Smooth muscle cell (in vitro differentiated cells): ENCODE measurements at regions not wholly inside any gene's neighbourhood (a gene's known extent, or its start where the extent isn't known, plus 50 kb on each side); places are given as distances from the start of the nearest gene placed in this dataset.
"Not testable (repeated sequence)": the region's sequence is repeated elsewhere in the genome, so short reads cannot be mapped to it uniquely, and the experiment has no call there.

Experiments
- DNase-seq: peaks from one replicate; lab custom pipeline; 2025; ENCODE audit not compliant: unreplicated experiment; lab: John Stamatoyannopoulos, UW
- H2AFZ ChIP-seq: fragments of 200-600 bp; sonication (generic); 2 replicates; pipeline ENCODE4 v1.6.0; 2016; ENCODE audit warnings: antibody characterized with exemption, low read depth, mild to moderate bottlenecking
- H3F3A ChIP-seq: fragments of 200-600 bp; sonication (generic); 2 replicates; pipeline ENCODE4 v1.6.0; 2017; ENCODE audit warnings: antibody characterized with exemption, low read depth
- H3K27ac ChIP-seq: fragments of 200-600 bp; sonication (generic); 2 replicates; pipeline ENCODE4 v1.5.1; 2016; ENCODE audit warnings: low read depth, mild to moderate bottlenecking
- H3K27me3 ChIP-seq: fragments of 200-600 bp; sonication (generic); 2 replicates; pipeline ENCODE4 v1.6.1; 2016; ENCODE audit warnings: low read depth, mild to moderate bottlenecking
- H3K36me3 ChIP-seq: fragments of 200-600 bp; sonication (generic); 2 replicates; pipeline ENCODE4 v1.5.1; 2016; ENCODE audit warnings: low read depth
- H3K4me1 ChIP-seq: fragments of 200-600 bp; sonication (generic); 2 replicates; pipeline ENCODE4 v1.5.1; 2016; ENCODE audit warnings: low read depth
- H3K4me2 ChIP-seq: fragments of 200-600 bp; sonication (generic); 2 replicates; pipeline ENCODE4 v1.6.0; 2016; ENCODE audit warnings: mild to moderate bottlenecking
- H3K4me3 ChIP-seq: fragments of 200-600 bp; sonication (generic); 2 replicates; pipeline ENCODE4 v1.5.1; 2016; ENCODE audit warnings: mild to moderate bottlenecking
- H3K79me2 ChIP-seq: fragments of 200-600 bp; sonication (generic); 2 replicates; pipeline ENCODE4 v1.6.0; 2016; ENCODE audit warnings: low read depth, mild to moderate bottlenecking
- H3K9ac ChIP-seq: fragments of 200-600 bp; sonication (generic); 2 replicates; pipeline ENCODE4 v1.6.0; 2016; ENCODE audit warnings: low read depth
- H3K9me3 ChIP-seq: fragments of 200-600 bp; sonication (generic); replicated peaks from 2 replicates; pipeline ENCODE4 v1.5.1; 2016; ENCODE audit warnings: low read depth
- H4K20me1 ChIP-seq: fragments of 200-600 bp; sonication (generic); 2 replicates; pipeline ENCODE4 v1.6.0; 2016; ENCODE audit warnings: low read depth
- CTCF ChIP-seq: fragments of 200-600 bp; sonication (generic); IDR thresholded peaks from 2 replicates; pipeline ENCODE4 v1.5.1; 2017; ENCODE audit warnings: borderline replicate concordance, mild to moderate bottlenecking, antibody characterized with exemption; ENCODE audit not compliant: insufficient read depth, poor library complexity, severe bottlenecking
- WGBS: methylation state at CpG from one replicate; pipeline ENCODE4 v1.1.7; 2016; ENCODE audit warnings: low lambda C conversion rate; 5-methylcytosine and 5-hydroxymethylcytosine counted together

GRCh38 chr9:93891050-93891449 lies 64.1 kb downstream of the BARX1 start:
- Histone ChIP-seq H3K4me3 (no peak overlapping the region), H3K79me2 (no peaks in the 10 kb centered on the region), H3K36me3 (no peaks in the 10 kb centered on the region), H3K4me1 (no peaks in the 10 kb centered on the region), H3K27me3 (no peaks in the 10 kb centered on the region), H3K27ac (no peak overlapping the region), H2AFZ (no peak overlapping the region), H3F3A (no peaks in the 10 kb centered on the region), H3K4me2 (no peak overlapping the region), H3K9ac (no peak overlapping the region), H3K9me3 (no peaks in the 10 kb centered on the region), H4K20me1 (no peaks in the 10 kb centered on the region)
- no peak for DNase-seq
- no peak for TF ChIP-seq CTCF
- 85% methylated on average over 6 of the region's 6 CpGs for WGBS

GRCh38 chr9:93890436-93890935 lies 64.7 kb downstream of the BARX1 start:
- Histone ChIP-seq H3F3A (no peaks in the 10 kb centered on the region), H3K9ac (no peak overlapping the region), H2AFZ (no peak overlapping the region), H3K4me3 (no peak overlapping the region), H3K27me3 (no peaks in the 10 kb centered on the region), H3K9me3 (no peaks in the 10 kb centered on the region), H3K27ac (no peak overlapping the region), H3K4me1 (no peaks in the 10 kb centered on the region), H3K79me2 (no peaks in the 10 kb centered on the region), H4K20me1 (no peaks in the 10 kb centered on the region), H3K36me3 (no peaks in the 10 kb centered on the region), H3K4me2 (no peak overlapping the region)
- TF ChIP-seq CTCF = no peak
- 81% methylated on average over 2 of the region's 2 CpGs for WGBS
- no peak for DNase-seq

- WGBS = 71% methylated on average over 7 of the region's 7 CpGs
- H3K36me3 ChIP-seq = no peaks in the 10 kb centered on the region
- no peak overlapping the region for H3K9ac ChIP-seq
- no peaks in the 10 kb centered on the region for H3K27me3 ChIP-seq
- no peak for DNase-seq
- H3F3A ChIP-seq = no peaks in the 10 kb centered on the region
- H3K79me2 ChIP-seq = no peaks in the 10 kb centered on the region
- no peak overlapping the region for H3K27ac ChIP-seq
- no peak overlapping the region for H3K4me2 ChIP-seq
- no peaks in the 10 kb centered on the region for H4K20me1 ChIP-seq
- no peak for TF ChIP-seq CTCF
- H3K9me3 ChIP-seq = no peaks in the 10 kb centered on the region
- no peak overlapping the region for H3K4me3 ChIP-seq
- no peak overlapping the region for H2AFZ ChIP-seq
- H3K4me1 ChIP-seq = no peaks in the 10 kb centered on the region
These were observed 68.2 kb downstream of the BARX1 start for GRCh38 chr9:93886911-93887310.

- WGBS = 71% methylated on average over 1 of the region's 1 CpG
- no peak overlapping the region for H3K9ac ChIP-seq
These were observed 70.3 kb downstream of the BARX1 start for GRCh38 chr9:93884808-93885207.

GRCh38 chr9:93879662-93880407 lies 75.3 kb downstream of the BARX1 start:
- 90% methylated on average over 30 of the region's 35 CpGs for WGBS
- not testable (repeated sequence) for H3K27me3 ChIP-seq, H3K36me3 ChIP-seq, H2AFZ ChIP-seq, H3K4me1 ChIP-seq, H3F3A ChIP-seq, H4K20me1 ChIP-seq, H3K4me3 ChIP-seq, H3K27ac ChIP-seq, H3K9ac ChIP-seq, H3K9me3 ChIP-seq, H3K4me2 ChIP-seq, H3K79me2 ChIP-seq, DNase-seq

More at GRCh38 chr9:93884808-93885207, 70.3 kb downstream of the BARX1 start:
- Histone ChIP-seq H3K27ac (no peak overlapping the region), H3K4me1 (no peaks in the 10 kb centered on the region), H3F3A (no peaks in the 10 kb centered on the region), H3K27me3 (no peaks in the 10 kb centered on the region), H3K9me3 (no peaks in the 10 kb centered on the region), H3K36me3 (no peaks in the 10 kb centered on the region), H2AFZ (no peak overlapping the region), H3K79me2 (no peaks in the 10 kb centered on the region), H4K20me1 (no peaks in the 10 kb centered on the region), H3K4me3 (no peak overlapping the region), H3K4me2 (no peak overlapping the region)
- TF ChIP-seq CTCF = no peak
- DNase-seq = no peak
